IMR-90 (cell line): ENCODE measurements at regions not wholly inside any gene's neighbourhood (a gene's known extent, or its start where the extent isn't known, plus 50 kb on each side); places are given as distances from the start of the nearest gene placed in this dataset.

Source experiments
- CHD1 ChIP-seq: IDR thresholded peaks from 2 replicates; pipeline ENCODE4 v1.6.1; 2012; ENCODE audit warnings: low read depth, low read length, improper control_type of control experiment
- CTCF ChIP-seq: conservative IDR thresholded peaks from 2 replicates; pipeline ENCODE4 v1.5.1; 2012; ENCODE audit warnings: mild to moderate bottlenecking, low read depth, low read length, improper control_type of control experiment
- POLR2A ChIP-seq: IDR thresholded peaks from 2 replicates; pipeline ENCODE4 v1.6.1; 2012; ENCODE audit warnings: mild to moderate bottlenecking, low read depth, low read length

- TF ChIP-seq CHD1 (no peak), CTCF (no peak), POLR2A (no peak)
These were observed 274.8 kb downstream of the SEMA3D start for GRCh38 chr7:84912018-84912417.
